ENCODE measurements at regions not wholly inside any gene's neighbourhood (a gene's known extent, or its start where the extent isn't known, plus 50 kb on each side); places are given as distances from the start of the nearest gene placed in this dataset.
"Not testable (repeated sequence)": the region's sequence is repeated elsewhere in the genome, so short reads cannot be mapped to it uniquely, and the experiment has no call there.

DNA sequence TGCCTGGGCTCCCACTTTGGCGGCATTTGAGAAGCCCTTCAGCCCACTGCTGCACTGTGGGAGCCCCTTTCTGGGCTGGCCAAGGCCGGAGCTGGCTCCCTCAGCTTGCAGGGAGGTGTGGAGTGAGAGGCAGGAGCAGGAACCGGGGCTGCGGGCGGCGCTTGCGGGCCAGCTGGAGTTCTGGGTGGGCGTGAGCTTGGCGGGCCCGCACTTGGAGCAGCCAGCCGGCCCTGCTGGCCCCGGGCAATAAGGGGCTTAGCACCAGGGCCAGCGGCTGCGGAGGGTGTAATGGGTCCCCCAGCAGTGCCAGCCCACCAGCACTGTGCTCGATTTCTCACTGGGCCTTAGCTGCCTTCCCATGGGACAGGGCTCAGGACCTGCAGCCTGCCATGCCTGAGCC, 111.2 kb upstream of the PLCL2 start:
- peaks cover 15% of the 10 kb centered on the region for H3K27me3 Mint-ChIP-seq
- H3K36me3 Mint-ChIP-seq (ENCODE audit: low read depth); H3K9me3 Mint-ChIP-seq (ENCODE audit: low read depth): not testable (repeated sequence)

GRCh38 chr3:16774536-16774935, 110.2 kb upstream of the PLCL2 start:
- POLR2A ChIA-PET, result not testable (repeated sequence)

More for the DNA sequence above, 111.2 kb upstream of the PLCL2 start:
- CTCF ChIA-PET; DNase-seq; ATAC-seq; intact Hi-C loops (cut with DNase I, micrococcal nuclease); H3K27ac Mint-ChIP-seq; H3K4me3 Mint-ChIP-seq; H3K4me1 Mint-ChIP-seq: not testable (repeated sequence)
- POLR2A ChIA-PET, result interaction anchor here (0.7 kb wide), 1 partner anchor 477 kb away, joined by 4 read pairs; no protein-coding TSS in a partner anchor

GRCh38 chr3:16784973-16785372, 99.8 kb upstream of the PLCL2 start:
- DNase-seq, result no peak
- Mint-ChIP-seq H3K9me3 (ENCODE audit: low read depth) (peaks cover 8% of the 10 kb centered on the region), H3K4me1 (peaks cover 6% of the 10 kb centered on the region), H3K36me3 (ENCODE audit: low read depth) (no peaks in the 10 kb centered on the region), H3K4me3 (no peak overlapping the region), H3K27ac (no peak overlapping the region), H3K27me3 (no peaks in the 10 kb centered on the region)
- ChIA-PET CTCF (interaction anchor here (0.7 kb wide), 1 partner anchor 9 kb away, joined by 3 read pairs; no protein-coding TSS in a partner anchor), POLR2A (no interaction called here)
- ATAC-seq, result no peak
- intact Hi-C loops (cut with DNase I, micrococcal nuclease), result no loop called here

More at GRCh38 chr3:16774536-16774935, 110.2 kb upstream of the PLCL2 start:
- ATAC-seq; CTCF ChIA-PET; H3K4me1 Mint-ChIP-seq; H3K36me3 Mint-ChIP-seq (ENCODE audit: low read depth); intact Hi-C loops (cut with DNase I, micrococcal nuclease); H3K9me3 Mint-ChIP-seq (ENCODE audit: low read depth): not testable (repeated sequence)
- H3K27ac Mint-ChIP-seq, result peak overlapping the region; percentile 63
- H3K27me3 Mint-ChIP-seq, result peaks cover 15% of the 10 kb centered on the region
- peak; percentile 48 for DNase-seq
- H3K4me3 Mint-ChIP-seq, result peak overlapping the region; percentile 43

DNA sequence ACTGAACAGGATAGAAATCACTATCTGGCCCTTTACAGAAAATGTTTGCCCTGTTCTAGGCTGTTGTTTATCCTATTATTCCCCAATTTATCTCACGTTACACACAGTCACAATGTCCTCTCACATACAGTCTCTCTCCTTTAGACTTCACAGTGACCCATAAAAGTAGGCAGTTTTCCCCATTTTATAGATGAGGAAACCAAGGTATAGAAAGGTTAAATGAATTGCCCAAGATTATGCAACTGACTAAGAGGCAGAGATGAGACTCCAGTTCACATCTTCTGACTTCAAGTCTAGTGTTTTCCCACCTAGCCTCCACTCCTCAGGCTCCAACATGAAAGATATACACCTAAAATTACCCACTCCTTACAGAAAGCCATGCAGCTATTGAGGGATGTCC, 99.3 kb upstream of the PLCL2 start:
- ChIA-PET POLR2A (no interaction called here), CTCF (no interaction called here)
- intact Hi-C loops (cut with DNase I, micrococcal nuclease), result no loop called here
- no peaks in the 10 kb centered on the region for H3K27me3 Mint-ChIP-seq
- H3K9me3 Mint-ChIP-seq (ENCODE audit: low read depth), result peaks cover 4% of the 10 kb centered on the region
- H3K36me3 Mint-ChIP-seq (ENCODE audit: low read depth), result no peaks in the 10 kb centered on the region
- no peak for ATAC-seq
- no peak overlapping the region for H3K27ac Mint-ChIP-seq
- peaks cover 11% of the 10 kb centered on the region for H3K4me1 Mint-ChIP-seq
- DNase-seq, result no peak
- no peak overlapping the region for H3K4me3 Mint-ChIP-seq

DNA sequence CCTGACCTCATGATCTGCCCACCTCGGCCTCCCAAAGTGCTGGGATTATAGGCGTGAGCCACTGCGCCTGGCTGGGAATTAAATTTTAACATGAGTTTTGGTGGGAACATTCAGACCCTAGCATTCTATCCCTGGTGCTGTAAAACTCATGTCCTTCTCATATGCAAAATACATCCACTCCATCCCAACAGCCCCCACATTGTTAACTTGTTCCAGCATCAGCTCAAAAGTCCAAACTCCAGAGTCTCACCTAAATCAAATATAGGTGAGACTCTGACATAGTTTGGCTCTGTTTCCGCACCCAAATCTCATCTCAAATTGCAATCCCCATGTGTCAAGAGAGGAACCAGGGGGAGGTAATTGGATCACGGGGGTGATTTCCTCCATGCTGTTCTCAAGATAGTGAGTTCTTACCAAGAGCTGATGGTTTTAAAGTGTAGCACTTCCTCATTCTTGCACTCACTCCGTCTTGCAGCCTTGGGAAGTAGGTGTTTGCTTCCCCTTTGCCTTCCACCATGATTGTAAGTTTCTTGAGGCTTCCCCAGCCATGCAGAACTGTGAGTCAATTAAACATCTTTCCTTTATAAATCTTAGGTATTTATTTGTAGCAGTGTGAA, 96.2 kb upstream of the PLCL2 start:
- Mint-ChIP-seq H3K9me3 (ENCODE audit: low read depth) (no peaks in the 10 kb centered on the region), H3K4me1 (peaks cover 22% of the 10 kb centered on the region), H3K36me3 (ENCODE audit: low read depth) (no peaks in the 10 kb centered on the region), H3K4me3 (no peak overlapping the region), H3K27me3 (peaks cover 10% of the 10 kb centered on the region), H3K27ac (no peak overlapping the region)
- ChIA-PET CTCF (interaction anchor here (1.5 to 1.6 kb wide), 2 partner anchors 10 to 187 kb away, joined by 3 to 6 read pairs; no protein-coding TSS in a partner anchor), POLR2A (no interaction called here)
- intact Hi-C loops (cut with DNase I, micrococcal nuclease), result no loop called here
- DNase-seq (no peak), ATAC-seq (no peak)

DNA sequence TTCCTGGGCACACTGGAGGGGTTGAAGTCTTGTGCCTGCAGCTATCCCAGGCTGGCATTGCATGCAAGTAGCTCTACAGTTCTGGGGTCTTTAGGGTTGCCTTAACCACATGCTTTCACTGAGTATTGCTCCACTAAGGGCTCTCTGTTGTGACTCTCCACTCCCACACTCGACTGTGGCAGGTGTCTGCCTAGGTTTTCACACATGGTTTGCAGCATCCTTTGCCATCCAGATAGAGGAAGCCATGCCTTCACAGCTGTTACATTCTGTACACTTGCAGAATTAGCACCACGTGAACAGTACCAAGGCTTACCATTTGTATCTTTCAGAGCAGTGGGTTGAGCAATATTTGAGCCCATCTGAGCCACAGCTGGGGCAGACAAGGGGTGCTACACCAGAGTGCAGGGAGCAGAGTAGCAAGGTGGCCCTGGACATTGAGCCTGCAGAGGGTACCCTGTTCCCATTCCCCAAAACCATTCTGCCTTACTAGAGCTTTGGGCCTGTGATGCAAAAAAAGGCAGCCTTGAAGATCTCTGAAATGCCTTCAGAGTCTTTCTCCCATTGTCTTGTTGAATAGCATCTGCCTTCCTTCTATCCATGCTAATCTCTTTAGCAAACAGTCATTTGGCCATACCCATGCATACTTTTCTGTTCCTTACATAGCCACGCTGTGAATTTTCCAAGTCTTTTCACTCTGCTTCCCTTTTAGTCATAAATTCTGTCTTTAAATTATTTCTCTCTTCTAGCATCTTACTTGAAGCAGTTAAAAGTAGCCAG, 95.2 kb upstream of the PLCL2 start:
- ChIA-PET POLR2A (no interaction called here), CTCF (interaction anchor here (1.6 kb wide), 1 partner anchor 9 kb away, joined by 3 read pairs; no protein-coding TSS in a partner anchor)
- H3K36me3 Mint-ChIP-seq (ENCODE audit: low read depth), result no peaks in the 10 kb centered on the region
- H3K4me1 Mint-ChIP-seq, result peaks cover 22% of the 10 kb centered on the region
- H3K4me3 Mint-ChIP-seq, result no peak overlapping the region
- intact Hi-C loops (cut with DNase I, micrococcal nuclease), result loop anchor here in 1 of 2 experiments (2.0 kb wide), 3 partner anchors 47 to 193 kb away; no protein-coding TSS in a partner anchor
- ATAC-seq (no peak), DNase-seq (no peak)
- no peak overlapping the region for H3K27ac Mint-ChIP-seq
- no peaks in the 10 kb centered on the region for H3K9me3 Mint-ChIP-seq (ENCODE audit: low read depth)
- H3K27me3 Mint-ChIP-seq, result peaks cover 10% of the 10 kb centered on the region

- CTCF ChIA-PET, result no interaction called here
- intact Hi-C loops (cut with DNase I, micrococcal nuclease), result loop anchor here in 1 of 2 experiments (2.0 kb wide), 3 partner anchors 48 to 194 kb away; no protein-coding TSS in a partner anchor
- ATAC-seq (peak; percentile 90), DNase-seq (peak; percentile 30)
- H3K4me3 Mint-ChIP-seq, result no peak overlapping the region
- H3K9me3 Mint-ChIP-seq (ENCODE audit: low read depth), result no peaks in the 10 kb centered on the region
- H3K27ac Mint-ChIP-seq, result peak overlapping the region; percentile 6
- peaks cover 10% of the 10 kb centered on the region for H3K27me3 Mint-ChIP-seq
- POLR2A ChIA-PET, result no interaction called here
- no peaks in the 10 kb centered on the region for H3K36me3 Mint-ChIP-seq (ENCODE audit: low read depth)
- H3K4me1 Mint-ChIP-seq, result peaks cover 22% of the 10 kb centered on the region
These were observed 94.0 kb upstream of the PLCL2 start for GRCh38 chr3:16790432-16791400.

GRCh38 chr3:16793321-16793720, 91.4 kb upstream of the PLCL2 start:
- H3K27ac Mint-ChIP-seq, result no peak overlapping the region
- H3K4me1 Mint-ChIP-seq, result peaks cover 35% of the 10 kb centered on the region

DNA sequence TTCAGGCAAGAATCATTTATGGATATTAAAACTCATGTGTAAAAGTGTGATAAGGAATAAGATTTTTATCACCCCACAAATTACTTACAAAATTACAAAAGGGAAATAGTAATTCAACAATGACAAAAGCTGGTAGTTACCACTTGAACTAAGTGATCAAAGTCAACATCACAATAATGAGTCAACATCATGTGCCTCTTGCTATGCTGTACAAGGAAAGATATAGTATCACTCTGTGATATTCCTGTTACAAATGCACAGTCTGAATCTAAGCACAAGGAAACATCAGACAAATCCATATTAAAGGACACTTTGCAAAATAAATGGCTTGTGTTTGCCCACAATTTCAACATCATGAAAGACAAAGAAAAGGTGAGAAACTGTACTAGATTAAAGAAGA, 90.5 kb upstream of the PLCL2 start:
- Mint-ChIP-seq H3K9me3 (ENCODE audit: low read depth) (peaks cover 3% of the 10 kb centered on the region), H3K36me3 (ENCODE audit: low read depth) (no peaks in the 10 kb centered on the region), H3K27me3 (peaks cover 10% of the 10 kb centered on the region), H3K4me1 (peaks cover 35% of the 10 kb centered on the region), H3K4me3 (no peak overlapping the region), H3K27ac (no peak overlapping the region)
- CTCF ChIA-PET, result no interaction called here
- ATAC-seq (no peak), DNase-seq (no peak)
- POLR2A ChIA-PET, result no interaction called here
- intact Hi-C loops (cut with DNase I, micrococcal nuclease), result no loop called here

More at GRCh38 chr3:16793321-16793720, 91.4 kb upstream of the PLCL2 start:
- CTCF ChIA-PET, result interaction anchor here (0.7 kb wide), 1 partner anchor 323 kb away, joined by 3 read pairs; no protein-coding TSS in a partner anchor
- Mint-ChIP-seq H3K36me3 (ENCODE audit: low read depth) (no peaks in the 10 kb centered on the region), H3K4me3 (no peak overlapping the region), H3K9me3 (ENCODE audit: low read depth) (no peaks in the 10 kb centered on the region), H3K27me3 (peaks cover 10% of the 10 kb centered on the region)
- ATAC-seq (no peak), DNase-seq (no peak)
- POLR2A ChIA-PET, result no interaction called here
- intact Hi-C loops (cut with DNase I, micrococcal nuclease), result no loop called here

- H3K36me3 Mint-ChIP-seq (ENCODE audit: low read depth), result no peaks in the 10 kb centered on the region
- peaks cover 10% of the 10 kb centered on the region for H3K27me3 Mint-ChIP-seq
- POLR2A ChIA-PET, result no interaction called here
- DNase-seq (no peak), ATAC-seq (no peak)
- H3K9me3 Mint-ChIP-seq (ENCODE audit: low read depth), result peaks cover 3% of the 10 kb centered on the region
- no peak overlapping the region for H3K4me3 Mint-ChIP-seq
- H3K27ac Mint-ChIP-seq, result no peak overlapping the region
- intact Hi-C loops (cut with DNase I, micrococcal nuclease), result no loop called here
- H3K4me1 Mint-ChIP-seq, result peaks cover 29% of the 10 kb centered on the region
- CTCF ChIA-PET, result no interaction called here
These were observed 89.2 kb upstream of the PLCL2 start for GRCh38 chr3:16795581-16795980.

GRCh38 chr3:16797831-16798230, 86.9 kb upstream of the PLCL2 start:
- POLR2A ChIA-PET, result no interaction called here
- no peak for ATAC-seq
- H3K4me3 Mint-ChIP-seq, result no peak overlapping the region
- peaks cover 34% of the 10 kb centered on the region for H3K4me1 Mint-ChIP-seq
- CTCF ChIA-PET, result interaction anchor here (1.3 kb wide), 1 partner anchor 9 kb away, joined by 3 read pairs; no protein-coding TSS in a partner anchor
- DNase-seq, result no peak
- H3K27ac Mint-ChIP-seq, result no peak overlapping the region
- peaks cover 3% of the 10 kb centered on the region for H3K9me3 Mint-ChIP-seq (ENCODE audit: low read depth)
- no peaks in the 10 kb centered on the region for H3K36me3 Mint-ChIP-seq (ENCODE audit: low read depth)
- H3K27me3 Mint-ChIP-seq, result peaks cover 3% of the 10 kb centered on the region
- intact Hi-C loops (cut with DNase I, micrococcal nuclease), result no loop called here

Measured in activated CD4-positive, alpha-beta T cell treated with anti-CD3 and anti-CD28 coated beads for 36 hours (primary cell).